HG02852 (cell line): ENCODE measurements at regions not wholly inside any gene's neighbourhood (a gene's known extent, or its start where the extent isn't known, plus 50 kb on each side); places are given as distances from the start of the nearest gene placed in this dataset.
"Not testable (repeated sequence)": the region's sequence is repeated elsewhere in the genome, so short reads cannot be mapped to it uniquely, and the experiment has no call there.

Experiments
- ATAC-seq: cut with Tn5 transposase; IDR thresholded peaks from one replicate; pipeline ENCODE4 v1.9.1; 2021; ENCODE audit warnings: mild to moderate bottlenecking, moderate library complexity; ENCODE audit not compliant: unreplicated experiment

DNA sequence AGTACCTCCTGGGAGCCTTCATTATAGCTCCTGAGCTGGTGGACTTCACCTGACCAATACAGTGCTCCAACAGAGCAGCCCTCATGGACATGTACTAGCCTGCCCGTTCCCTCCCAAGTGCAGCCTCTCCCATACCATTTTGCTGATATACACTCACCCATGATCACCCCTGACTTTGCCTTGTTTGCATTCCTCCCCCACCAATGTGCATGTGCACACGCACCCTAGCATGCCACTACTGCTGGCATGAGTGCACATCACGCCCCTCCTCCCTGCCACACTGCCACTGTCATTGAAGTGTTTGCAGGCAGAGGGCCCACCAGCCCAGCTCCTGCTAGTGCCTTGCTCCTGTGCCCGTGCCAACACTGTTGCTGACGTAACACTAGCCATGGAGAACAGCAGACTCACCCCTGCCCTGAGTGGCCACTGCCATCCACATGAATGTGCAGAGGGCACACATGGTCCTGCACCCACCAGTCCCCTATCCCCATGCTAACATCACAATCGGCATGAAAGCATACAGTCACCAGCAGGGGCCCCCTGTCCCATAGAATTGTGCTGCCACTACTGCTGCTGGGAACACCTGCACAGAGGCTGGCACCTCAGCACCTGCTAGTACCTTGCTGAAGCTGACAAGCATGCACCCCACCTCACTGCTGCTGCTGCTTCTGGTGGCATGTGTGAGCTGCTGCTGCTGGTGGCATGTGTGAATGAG is 110.3 kb downstream of the SINHCAF start:
- ATAC-seq, result no peak

DNA sequence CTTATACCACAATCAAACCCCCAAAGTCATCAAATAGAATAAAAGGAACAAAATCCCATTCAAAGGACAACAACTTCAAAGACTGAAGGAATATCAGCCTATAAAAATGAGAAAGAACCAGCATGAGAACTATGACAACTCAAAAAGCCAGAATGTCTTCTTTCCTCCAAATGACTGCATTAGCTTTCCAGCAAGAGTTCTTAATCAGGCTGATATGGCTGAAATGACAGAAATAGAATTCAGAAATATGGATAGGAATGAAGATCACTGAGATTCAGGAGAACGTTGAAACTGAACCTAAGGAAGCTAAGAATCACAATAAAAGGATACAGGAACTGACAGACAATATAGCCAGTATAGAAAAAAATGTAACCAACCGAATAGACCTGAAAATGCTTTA is 109.5 kb downstream of the SINHCAF start:
- no peak for ATAC-seq

DNA sequence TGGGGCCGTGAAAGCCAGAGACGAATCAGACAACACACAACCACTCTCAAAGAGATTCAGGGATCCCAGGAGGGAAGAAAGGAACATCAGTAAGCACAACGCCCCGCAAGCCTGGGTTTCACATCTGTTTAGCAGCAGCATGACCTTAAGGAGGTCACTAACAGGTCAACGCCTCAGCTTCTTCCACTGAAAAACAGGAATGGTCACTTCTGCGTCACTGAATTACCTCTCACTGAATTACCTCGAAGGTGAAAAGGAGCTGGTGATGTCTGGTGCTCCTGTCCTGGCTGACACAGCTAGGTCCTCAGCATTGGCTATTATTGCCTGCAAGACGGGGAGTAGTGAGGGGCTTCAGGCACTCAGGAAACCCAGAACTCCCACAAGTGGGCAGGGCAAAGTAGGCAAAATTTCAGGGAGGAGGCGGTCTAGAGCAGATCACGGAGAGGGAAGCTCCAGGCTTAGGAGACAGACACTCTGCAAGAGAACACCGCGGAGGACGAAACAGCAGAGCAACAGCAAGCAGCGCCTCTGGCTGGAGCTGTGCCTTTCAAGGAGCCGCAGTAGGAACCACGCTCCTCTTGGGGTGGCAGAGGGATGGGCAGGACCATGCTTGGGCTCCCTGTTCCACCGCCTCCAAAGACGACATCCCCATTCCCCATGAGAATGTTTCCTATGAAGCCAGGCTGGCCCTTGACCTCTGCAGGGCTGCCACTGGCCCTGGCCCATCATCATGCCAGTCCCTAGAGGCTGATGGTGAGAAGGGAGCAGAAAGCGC is 108.4 kb downstream of the SINHCAF start:
- no peak for ATAC-seq

DNA sequence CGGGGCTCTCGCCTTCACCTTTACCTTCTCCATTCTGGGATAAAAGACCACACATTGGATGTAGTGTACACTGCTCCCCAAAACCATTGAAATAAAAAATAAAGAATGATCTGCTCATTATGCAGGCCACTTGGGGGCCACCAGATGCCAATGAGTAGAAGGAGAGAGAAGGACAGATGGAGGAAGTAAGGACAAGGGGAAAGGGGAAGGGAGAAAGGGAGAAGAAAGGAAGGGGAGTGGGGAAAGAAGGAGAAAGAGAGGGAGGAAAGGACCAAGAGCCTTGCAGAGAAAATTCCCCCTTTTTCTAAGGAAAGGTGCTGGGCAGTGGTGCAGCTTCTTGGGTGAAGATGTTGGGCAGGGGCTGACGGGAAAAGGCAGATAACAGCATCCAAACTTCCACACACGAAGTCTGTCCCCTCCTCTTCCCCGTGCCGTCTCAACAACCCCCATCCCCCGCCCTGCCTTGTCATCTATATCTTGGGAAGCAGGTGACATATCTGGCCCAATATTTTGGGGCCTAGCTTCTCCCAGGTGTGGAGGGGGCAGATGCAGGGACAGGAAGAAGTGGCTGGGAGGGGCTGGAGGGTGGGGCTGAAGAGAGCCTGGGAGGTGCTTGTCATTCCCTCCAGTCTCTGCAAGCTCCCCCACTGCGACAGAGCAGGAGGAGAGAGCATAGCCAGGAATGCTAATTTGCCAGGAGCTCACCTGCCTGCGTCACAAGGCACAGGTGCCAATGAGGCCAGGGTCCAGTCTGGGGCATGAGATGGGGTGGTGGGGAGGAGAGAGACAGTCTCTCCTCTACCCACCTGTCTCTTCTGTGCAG is 107.5 kb downstream of the SINHCAF start:
- ATAC-seq, result no peak

DNA sequence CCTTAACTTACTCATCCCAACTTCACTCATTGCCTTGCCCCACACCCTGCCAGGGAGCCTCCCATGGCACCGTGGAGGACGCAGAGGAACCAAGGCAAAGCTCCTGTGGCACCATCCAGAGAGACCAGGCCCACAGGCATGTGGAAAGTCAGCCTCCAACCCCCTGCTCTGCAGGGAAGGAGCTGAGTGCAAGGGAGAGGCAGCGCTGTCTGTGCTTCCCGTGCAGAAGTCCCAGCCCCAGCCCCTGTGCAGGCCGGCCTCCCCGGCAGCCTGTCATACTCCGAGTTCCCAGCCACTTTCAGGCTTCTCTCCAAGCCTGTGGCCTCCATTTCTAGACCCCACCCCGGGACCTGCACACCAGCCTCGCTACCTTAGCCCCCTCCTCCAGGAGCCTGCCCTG is 106.4 kb downstream of the SINHCAF start:
- ATAC-seq, result no peak

DNA sequence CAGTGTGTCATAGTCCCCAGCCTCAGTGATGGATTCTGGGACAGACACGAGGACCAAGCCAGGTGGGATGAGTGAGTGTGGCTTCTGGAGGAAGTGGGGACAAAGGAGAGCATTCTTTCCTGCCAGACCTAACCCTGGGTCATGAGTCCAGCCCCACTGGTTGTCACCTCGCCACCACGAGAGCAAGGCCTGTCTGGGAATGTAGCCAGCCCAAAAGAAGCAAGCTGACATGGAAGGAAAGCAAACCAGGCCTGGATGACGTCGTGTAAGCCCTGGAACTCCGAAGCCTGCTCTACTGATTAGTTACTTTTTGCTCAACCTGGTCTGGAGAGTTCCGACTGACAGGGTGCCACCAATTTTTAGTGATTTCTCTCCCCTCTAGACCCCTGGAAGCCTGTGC is 105.9 kb downstream of the SINHCAF start:
- no peak for ATAC-seq

DNA sequence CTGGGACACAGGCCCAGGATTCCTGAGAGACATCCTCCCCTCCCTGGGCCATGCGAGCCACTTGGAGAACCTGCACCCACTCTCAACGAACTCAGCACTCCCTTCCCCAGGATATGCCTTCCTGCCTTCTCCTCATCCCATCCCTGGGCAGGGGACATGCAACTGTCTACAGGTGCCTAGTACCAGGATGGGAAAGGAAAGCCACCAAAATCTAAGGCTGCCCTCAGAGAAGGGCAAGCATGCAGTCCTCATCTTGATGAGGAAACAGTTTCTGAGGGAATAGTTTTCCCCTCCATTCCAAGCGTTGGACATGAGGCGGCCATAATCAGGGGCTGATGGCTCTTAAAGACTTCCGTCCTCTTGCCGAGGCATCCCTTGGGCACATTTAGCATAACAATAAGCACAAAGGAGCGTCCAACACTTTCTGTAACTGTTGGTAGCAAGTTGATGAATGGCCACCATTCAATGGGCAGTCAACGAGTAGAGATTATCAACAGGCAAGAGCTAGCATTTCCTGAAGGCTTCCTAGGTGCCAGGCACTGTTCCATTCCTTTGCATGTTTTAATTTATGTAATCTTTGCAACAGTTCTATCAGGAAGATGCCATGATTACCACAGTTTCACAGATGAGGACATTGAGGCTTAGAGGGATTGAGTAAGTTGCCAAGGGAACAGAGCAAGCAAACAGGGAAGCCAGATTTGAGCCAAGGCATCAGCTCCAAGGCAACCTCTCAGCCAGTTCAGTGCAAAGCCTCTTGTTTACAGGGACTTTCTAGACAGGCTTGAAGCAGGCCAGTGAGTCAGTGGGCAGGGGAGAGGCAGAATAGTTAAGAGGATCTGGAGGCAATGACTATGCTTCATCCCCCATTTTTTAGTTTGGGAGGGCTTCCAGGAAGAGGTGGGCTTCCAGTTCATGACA is 105.1 kb downstream of the SINHCAF start:
- no peak for ATAC-seq

DNA sequence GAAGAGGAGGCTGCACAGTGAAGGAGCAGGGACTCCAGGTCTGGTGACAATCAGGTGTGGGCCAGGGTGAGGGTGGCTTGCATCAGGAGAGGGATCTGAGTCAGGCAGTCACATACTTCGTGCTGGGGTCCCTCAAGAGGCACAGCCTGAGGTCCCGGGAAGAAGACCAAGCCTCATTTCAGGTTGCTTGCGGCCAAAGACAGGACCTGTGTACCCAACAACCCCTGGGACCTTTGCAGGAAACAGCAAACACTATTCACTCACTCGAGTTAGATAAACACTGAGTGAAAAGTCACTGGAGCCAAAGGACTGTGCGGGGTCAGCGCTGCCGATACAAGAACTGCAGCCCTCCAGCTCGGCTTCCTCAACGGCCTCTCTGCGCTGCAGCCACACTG is 104.4 kb downstream of the SINHCAF start:
- ATAC-seq, result no peak

DNA sequence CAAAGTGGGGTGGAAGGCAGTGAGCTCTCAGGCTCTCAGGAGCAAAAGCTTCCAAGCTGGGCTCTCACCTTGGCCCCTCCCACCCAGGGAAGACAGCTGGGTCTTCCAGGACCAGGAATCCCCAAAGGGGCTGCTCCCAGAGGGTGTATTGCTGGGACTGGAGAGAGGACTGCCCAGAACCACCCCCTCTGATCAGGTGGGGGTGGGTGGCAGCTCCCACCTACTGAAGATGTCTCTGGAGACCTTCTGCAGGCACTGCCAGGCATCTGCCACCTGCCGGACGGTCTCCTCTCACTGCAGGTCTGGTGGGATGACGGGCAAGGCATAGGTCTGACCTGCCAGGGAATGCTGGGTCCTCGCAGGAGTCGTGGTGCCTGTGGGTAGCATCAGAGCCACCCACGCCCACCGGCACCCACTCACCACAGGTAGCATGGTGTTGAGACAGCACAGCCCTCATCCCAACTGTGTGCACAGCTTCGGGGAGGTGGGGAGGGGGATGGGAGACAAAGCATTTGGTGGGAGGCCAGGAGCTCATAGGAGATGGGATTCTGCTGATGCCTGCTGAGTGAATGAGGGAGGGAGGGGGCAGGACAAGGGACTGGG is 103.2 kb downstream of the SINHCAF start:
- ATAC-seq, result no peak

DNA sequence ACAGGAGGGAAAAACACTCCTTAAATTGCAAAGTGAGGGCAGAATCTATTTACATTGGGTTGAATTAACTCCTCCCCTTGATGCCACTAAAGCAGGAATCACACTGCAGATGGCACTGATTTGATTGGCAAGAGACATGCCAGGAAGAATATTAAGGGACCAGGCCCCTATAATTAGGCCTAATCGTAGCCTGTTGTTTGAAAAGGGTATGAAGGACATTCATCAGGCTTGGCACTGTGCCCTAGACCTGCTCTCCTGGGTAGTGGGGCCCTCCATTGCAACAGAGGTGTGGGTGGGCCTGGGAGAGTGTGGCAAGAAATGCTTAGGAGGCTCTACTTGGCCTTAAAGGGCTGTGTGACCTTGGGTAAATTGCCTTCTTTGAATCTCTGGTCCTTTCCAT is 102.3 kb downstream of the SINHCAF start:
- not testable (repeated sequence) for ATAC-seq

DNA sequence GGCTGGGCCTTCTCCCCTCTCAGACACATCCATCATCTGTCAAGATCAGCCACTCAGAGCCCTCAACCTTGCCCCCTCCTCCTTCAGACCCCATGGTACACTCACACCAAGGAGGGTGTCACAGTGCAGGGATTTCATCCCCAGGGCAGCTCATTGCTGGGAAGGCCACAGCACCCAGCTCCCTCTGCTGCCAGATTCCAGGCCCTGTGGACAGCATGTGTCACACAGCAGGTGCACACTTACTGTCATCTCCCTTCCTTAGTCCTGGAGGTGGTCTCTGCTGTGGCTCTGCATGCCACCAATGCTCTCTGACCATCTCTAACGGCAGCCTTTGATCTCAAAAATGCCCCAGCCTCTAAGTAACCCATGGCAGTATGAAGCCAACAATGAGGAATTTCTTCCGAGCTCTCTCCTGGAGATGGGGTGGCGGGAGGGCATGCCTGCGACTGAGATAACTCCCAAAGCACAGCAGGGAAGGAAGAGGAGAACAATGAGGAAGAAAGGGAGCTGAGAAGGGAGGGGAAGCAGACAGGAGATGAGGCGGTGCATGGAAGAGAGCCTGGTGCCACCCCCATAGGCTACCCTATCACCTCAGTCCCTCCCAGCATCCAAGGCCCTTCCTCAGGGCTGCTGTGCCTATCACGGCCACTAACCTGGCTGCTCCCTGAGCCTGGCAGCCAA is 101.0 kb downstream of the SINHCAF start:
- ATAC-seq, result no peak

DNA sequence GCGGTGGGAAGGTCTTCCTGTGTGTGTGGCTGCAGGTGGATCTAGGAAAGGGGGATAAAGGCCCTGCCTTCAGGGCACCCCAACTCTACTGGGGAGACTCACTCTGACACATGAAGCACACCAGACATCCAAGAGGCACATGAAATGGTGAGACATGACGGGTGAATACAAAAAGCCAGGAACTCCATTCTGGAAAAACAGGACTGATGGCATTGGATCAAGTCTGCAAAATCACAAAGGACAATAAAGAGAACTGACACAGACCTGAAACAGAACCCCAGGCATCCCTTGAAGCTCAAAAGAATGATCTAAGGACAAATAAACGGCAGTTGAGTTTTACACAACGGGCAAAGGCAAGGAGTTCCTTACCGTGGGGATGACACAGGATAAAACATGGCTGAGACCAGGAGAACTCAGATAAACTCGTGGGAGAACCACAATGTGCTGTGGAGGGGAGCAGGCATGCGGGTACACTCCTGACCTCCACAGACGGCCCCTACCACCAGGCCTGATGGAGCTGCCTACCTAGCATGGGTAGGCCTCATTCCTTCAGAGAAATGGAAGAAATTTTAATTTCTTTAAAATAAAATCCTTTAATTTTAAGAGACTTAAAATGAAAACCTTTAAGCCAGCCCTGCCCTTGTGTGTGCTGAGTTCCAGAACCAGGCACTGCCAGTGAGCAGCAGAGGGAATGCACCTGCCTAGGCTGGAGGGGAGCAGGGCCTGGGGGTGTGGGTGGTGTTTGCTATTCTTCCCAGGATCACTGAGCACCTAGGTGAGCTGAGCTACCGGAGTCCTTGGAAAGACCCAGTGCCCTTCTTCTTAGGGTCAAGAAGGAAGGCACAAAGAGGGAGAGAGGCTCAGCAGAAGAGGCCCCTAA is 100.1 kb downstream of the SINHCAF start:
- ATAC-seq, result no peak

DNA sequence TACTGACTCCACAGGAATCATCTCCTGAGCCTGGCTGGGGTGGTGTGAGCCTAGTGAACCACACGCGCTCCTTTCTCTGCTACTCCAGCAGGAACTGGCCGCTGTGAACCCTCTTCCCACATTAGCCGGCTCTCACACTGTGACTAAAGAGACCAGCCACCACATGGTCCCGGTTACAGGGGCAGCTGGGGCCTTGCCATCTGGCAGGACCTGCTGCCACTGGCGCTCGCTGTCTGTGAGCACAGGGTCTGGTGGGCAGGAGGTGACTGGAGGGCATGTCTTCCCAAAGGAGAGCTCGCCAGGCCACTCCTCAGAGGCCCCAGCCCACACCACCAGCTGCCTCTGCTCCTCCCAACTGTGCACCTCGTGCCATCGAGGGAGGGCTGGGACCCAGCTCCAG is 99.3 kb downstream of the SINHCAF start:
- no peak for ATAC-seq

DNA sequence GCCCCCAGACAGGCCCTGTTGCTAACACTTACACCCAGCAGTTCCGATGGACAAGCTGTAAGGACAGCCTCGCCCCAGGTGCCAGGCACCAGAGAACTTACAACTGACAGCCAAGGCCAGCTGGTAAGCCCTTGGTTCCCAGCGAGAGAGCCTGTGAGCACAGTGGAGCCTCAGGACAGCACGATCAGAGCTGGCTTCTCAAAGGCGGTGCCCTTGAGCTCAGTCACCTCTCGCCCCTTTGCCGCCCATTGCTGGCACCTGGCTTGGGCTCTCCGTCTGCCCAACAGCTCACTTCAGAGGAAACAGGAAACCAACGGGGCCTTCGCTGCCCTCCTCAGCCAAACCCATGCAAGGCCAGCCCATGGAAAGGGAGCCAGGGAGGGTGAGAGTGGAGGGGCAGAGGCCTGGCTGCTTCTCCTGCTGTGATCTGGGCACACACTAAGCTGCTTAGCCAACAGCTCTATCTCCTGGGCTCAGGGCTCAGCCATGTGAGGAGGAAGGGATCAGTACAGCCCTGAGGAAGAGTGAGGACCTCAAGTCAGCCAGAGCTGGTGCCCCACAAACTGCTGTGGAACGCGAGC is 98.5 kb downstream of the SINHCAF start:
- ATAC-seq, result no peak

DNA sequence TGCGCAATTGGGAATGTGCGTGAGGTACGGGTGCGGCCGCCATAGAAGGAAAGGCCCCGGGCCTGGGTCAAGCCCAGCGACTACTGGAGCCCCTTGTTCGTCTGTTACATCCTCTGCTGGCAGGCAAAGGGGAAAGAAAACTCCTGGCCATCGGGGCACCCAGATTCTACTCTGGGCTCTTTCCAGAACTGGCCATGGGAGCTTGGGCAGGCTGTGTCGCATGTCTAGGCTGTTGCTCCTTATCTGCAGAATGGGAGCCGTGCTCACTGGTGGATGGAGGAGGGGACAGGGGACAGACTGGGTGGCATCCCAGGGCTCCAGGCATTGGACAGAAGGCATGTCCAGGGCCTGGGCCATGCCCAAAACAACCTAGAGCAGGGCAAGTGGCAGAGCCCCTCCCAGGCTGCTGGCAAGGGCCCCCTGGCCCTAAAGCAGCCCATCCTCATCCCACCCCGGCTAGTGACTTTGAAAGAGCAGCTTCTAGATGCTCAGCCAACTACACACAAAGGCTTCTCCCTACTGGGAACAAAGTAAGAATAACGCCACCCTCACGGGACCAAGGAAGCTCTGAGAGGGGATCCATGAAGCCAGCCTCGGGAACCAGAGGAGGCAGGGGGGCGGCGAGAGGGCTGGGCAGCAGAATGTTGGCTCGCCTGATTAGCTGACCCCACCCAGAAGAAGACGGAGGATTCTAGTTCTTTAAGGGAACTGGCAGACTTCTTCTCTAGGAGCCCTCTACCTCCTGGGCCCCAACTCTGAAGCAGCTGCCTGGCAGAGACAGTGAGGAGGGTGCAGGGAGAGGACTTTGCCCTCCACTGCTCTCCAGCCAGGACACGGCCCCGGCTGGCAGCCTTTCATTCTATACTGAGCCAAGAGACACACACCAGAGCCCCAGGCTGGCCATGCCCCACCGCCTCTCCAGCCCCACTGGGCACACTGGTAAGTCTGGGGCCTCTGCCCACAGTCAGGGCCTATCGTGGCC is 96.8 kb downstream of the SINHCAF start:
- ATAC-seq, result no peak

DNA sequence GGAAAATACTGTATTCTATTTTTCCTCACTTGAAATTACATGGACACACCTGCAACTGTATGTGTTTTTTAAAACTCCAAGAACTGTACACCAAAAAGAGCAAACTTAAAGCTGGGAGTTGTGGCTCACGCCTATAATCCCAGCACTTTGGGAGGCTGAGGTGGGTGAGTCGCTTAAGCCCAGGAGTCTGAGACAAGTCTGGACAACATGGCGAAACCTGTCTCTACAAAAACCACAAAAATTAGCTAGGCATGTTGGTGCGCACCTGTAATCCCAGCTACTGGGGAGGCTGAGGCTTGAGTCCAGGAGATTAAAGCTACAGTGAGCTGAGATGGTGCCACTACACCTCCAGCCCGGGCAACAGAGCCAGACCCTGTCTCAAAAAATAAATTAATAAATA is 95.9 kb downstream of the SINHCAF start:
- ATAC-seq, result no peak
